HCT116 (cell line): ENCODE measurements at regions not wholly inside any gene's neighbourhood (a gene's known extent, or its start where the extent isn't known, plus 50 kb on each side); places are given as distances from the start of the nearest gene placed in this dataset.
"Not testable (repeated sequence)": the region's sequence is repeated elsewhere in the genome, so short reads cannot be mapped to it uniquely, and the experiment has no call there.

Experiments used
- ATAC-seq: fragments of 200-7000 bp; cut with Tn5 transposase; 2 replicates; pipeline ENCODE4 v1.9.1; 2020; ENCODE audit warnings: mild to moderate bottlenecking, moderate library complexity
- BruUV-seq: library from RNA; stranded (reverse); fragments of 400-500 nt; replicated peaks from 2 replicates; lab custom pipeline; 2021; lab: Mats Ljungman, UMichigan
- CTCF ChIA-PET: fragments of 300-600 bp; sonication (Branson Sonifier 250); formaldehyde crosslinking; loops from one replicate; lab custom pipeline; 2021; ENCODE audit warnings: antibody characterized with exemption; lab: Charles Lee
- POLR2A ChIA-PET: fragments of 300-600, 350-600 bp; sonication (Branson Sonifier 250); formaldehyde crosslinking; loops from one replicate; lab custom pipeline; 2021; ENCODE audit warnings: antibody characterized with exemption; lab: Charles Lee
- RAD21 ChIA-PET, 2 experiments: fragments of 300-600 bp; sonication (Branson Sonifier 250); formaldehyde crosslinking; loops; one replicate each; lab custom pipeline; 2023; ENCODE audit warnings: low total read pairs in 2 of 2; ENCODE audit not compliant: uncharacterized antibody in 2 of 2, unreplicated experiment in 2 of 2, low non-redundant PET in 1 of 2; lab: Charles Lee
- DNase-seq: peaks from one replicate; pipeline ENCODE4 v3.0.0-alpha.2; 2010; ENCODE audit warnings: low read depth, low spot score
- H2AFZ ChIP-seq: fragments of 200-600 bp; shearing (Covaris generic), sonication (generic); 2 replicates; pipeline ENCODE4 v1.6.1; 2017; ENCODE audit warnings: low read depth, mixed run types, mixed read lengths, antibody characterized with exemption, low read length; ENCODE audit not compliant: poor library complexity, severe bottlenecking
- H3K27ac ChIP-seq: 2 replicates; pipeline ENCODE4 v1.5.1; 2012; ENCODE audit warnings: low read depth, low read length
- H3K27me3 ChIP-seq: fragments of 200-600 bp; sonication (generic); 2 replicates; pipeline ENCODE4 v1.6.1; 2016; ENCODE audit warnings: mixed run types, low read length, mixed read lengths; ENCODE audit not compliant: insufficient read depth
- H3K36me3 ChIP-seq, 2 experiments: fragments of 200-500 bp in 1 of 2; fragments of 200-600 bp in 1 of 2; sonication (Bioruptor generic) in 1 of 2; sonication (generic) in 1 of 2; 2 replicates each; pipeline versions ENCODE4 v1.5.1 to v1.6.1; 2014 to 2016; ENCODE audit warnings: low read length in 2 of 2, inconsistent platforms in 1 of 2, mixed read lengths in 1 of 2, mixed run types in 1 of 2; ENCODE audit not compliant: insufficient read depth in 2 of 2, control insufficient read depth in 1 of 2
- H3K4me1 ChIP-seq, 2 experiments: fragments of 200-600 bp in 1 of 2; sonication (generic) in 1 of 2; 2 replicates each; pipeline versions ENCODE4 v1.5.1 to v1.6.1; 2012 to 2017; ENCODE audit warnings: low read length in 2 of 2, inconsistent platforms in 1 of 2, mild to moderate bottlenecking in 1 of 2, mixed read lengths in 1 of 2, mixed run types in 1 of 2, moderate library complexity in 1 of 2; ENCODE audit not compliant: insufficient read depth in 2 of 2, control insufficient read depth in 1 of 2
- H3K4me2 ChIP-seq: fragments of 200-600 bp; sonication (generic); 2 replicates; pipeline ENCODE4 v1.6.1; 2017; ENCODE audit warnings: mixed run types, low read length, mixed read lengths
- H3K4me3 ChIP-seq, 2 experiments: fragments of 200-600 bp in 1 of 2; sonication (generic) in 1 of 2; replicated peaks in 1 of 2; 2 replicates each; pipeline ENCODE4 v1.5.1; 2011 to 2016; ENCODE audit warnings: low read length in 2 of 2, control low read depth in 1 of 2, low read depth in 1 of 2, mild to moderate bottlenecking in 1 of 2, mixed read lengths in 1 of 2, mixed run types in 1 of 2
- H3K79me2 ChIP-seq: fragments of 200-600 bp; sonication (generic); 2 replicates; pipeline ENCODE4 v1.6.1; 2017; ENCODE audit warnings: mild to moderate bottlenecking, mixed run types, low read length, moderate library complexity, mixed read lengths; ENCODE audit not compliant: insufficient read depth
- H3K9ac ChIP-seq: fragments of 200-600 bp; sonication (generic); 2 replicates; pipeline ENCODE4 v1.6.1; 2016; ENCODE audit warnings: low read length, mixed read lengths
- H3K9me2 ChIP-seq: fragments of 200-600 bp; sonication (generic), shearing (Covaris generic); 2 replicates; pipeline ENCODE4 v1.6.1; 2017; ENCODE audit warnings: mixed run types, mild to moderate bottlenecking, moderate library complexity; ENCODE audit not compliant: insufficient read depth
- H3K9me3 ChIP-seq, 2 experiments: fragments of 200-500 bp in 1 of 2; fragments of 200-600 bp in 1 of 2; sonication (Bioruptor generic) in 1 of 2; sonication (generic) in 1 of 2; 2 replicates each; pipeline ENCODE4 v1.6.1; 2014 to 2017; ENCODE audit warnings: low read length in 2 of 2, mixed read lengths in 2 of 2, inconsistent platforms in 1 of 2, low read depth in 1 of 2, mild to moderate bottlenecking in 1 of 2, mixed run types in 1 of 2, moderate library complexity in 1 of 2; ENCODE audit not compliant: control insufficient read depth in 1 of 2, insufficient read depth in 1 of 2
- H4K20me1 ChIP-seq: fragments of 200-600 bp; sonication (generic), shearing (Covaris generic); 2 replicates; pipeline ENCODE4 v1.6.1; 2017; ENCODE audit warnings: mixed run types, mild to moderate bottlenecking, moderate library complexity; ENCODE audit not compliant: insufficient read depth
- intact Hi-C: fragments of 100-400 bp; cut with micrococcal nuclease; formaldehyde crosslinking; loops from 2 replicates; pipeline ENCODE4 v1.10.0; 2022

- H3K27me3 ChIP-seq, H3K9ac ChIP-seq, ATAC-seq, H3K4me3 ChIP-seq, H3K9me2 ChIP-seq, H4K20me1 ChIP-seq, H3K9me3 ChIP-seq, POLR2A ChIA-PET, H3K27ac ChIP-seq, H3K4me1 ChIP-seq, DNase-seq, H3K79me2 ChIP-seq, H3K4me2 ChIP-seq, RAD21 ChIA-PET, intact Hi-C loops, CTCF ChIA-PET, H3K36me3 ChIP-seq, H2AFZ ChIP-seq, BruUV-seq: not testable (repeated sequence)
These were observed 85.1 kb upstream of the FBXO28 start for GRCh38 chr1:224028802-224029201.

- CTCF ChIA-PET, H3K27ac ChIP-seq, H3K27me3 ChIP-seq, H3K4me1 ChIP-seq, H3K9ac ChIP-seq, DNase-seq, H3K4me3 ChIP-seq, H2AFZ ChIP-seq, BruUV-seq, H3K79me2 ChIP-seq, H3K9me3 ChIP-seq, intact Hi-C loops, H3K36me3 ChIP-seq, H4K20me1 ChIP-seq, H3K4me2 ChIP-seq, H3K9me2 ChIP-seq, ATAC-seq, RAD21 ChIA-PET, POLR2A ChIA-PET: not testable (repeated sequence)
These were observed 90.8 kb upstream of the FBXO28 start for GRCh38 chr1:224023122-224023521.

GRCh38 chr1:224022249-224022970, 91.5 kb upstream of the FBXO28 start:
- intact Hi-C loops, H3K9ac ChIP-seq, BruUV-seq, H3K4me3 ChIP-seq, H4K20me1 ChIP-seq, POLR2A ChIA-PET, DNase-seq, H3K4me1 ChIP-seq, RAD21 ChIA-PET, ATAC-seq, H3K4me2 ChIP-seq, CTCF ChIA-PET, H3K36me3 ChIP-seq, H2AFZ ChIP-seq, H3K27me3 ChIP-seq, H3K9me2 ChIP-seq, H3K27ac ChIP-seq, H3K79me2 ChIP-seq, H3K9me3 ChIP-seq: not testable (repeated sequence)

DNA sequence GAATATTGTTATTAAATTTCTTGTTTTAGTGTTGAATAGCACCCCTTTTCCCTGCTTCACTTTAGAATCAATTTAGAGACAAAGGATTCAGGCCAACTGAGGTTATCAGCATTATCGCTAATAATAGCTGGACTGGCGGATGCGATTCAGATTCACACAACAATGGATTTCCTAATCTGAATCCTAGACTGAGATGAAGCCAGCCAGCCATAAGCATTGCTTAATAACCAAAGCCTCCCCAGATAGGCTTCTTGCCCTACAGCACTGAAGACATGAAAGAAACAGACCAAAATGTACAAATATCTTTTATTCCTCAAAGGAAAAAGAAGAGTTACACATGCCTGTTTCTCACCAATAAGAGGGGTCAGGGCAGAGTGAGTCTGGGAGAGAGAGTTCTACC, 94.0 kb upstream of the FBXO28 start:
- RAD21 ChIA-PET, DNase-seq, BruUV-seq: not testable (repeated sequence)

More for the DNA sequence above, 94.0 kb upstream of the FBXO28 start:
- H2AFZ ChIP-seq, H3K79me2 ChIP-seq, intact Hi-C loops, ATAC-seq, H3K9me3 ChIP-seq, POLR2A ChIA-PET, H3K4me3 ChIP-seq, H3K9me2 ChIP-seq, CTCF ChIA-PET, H4K20me1 ChIP-seq, H3K4me2 ChIP-seq, H3K27me3 ChIP-seq, H3K4me1 ChIP-seq, H3K9ac ChIP-seq, H3K27ac ChIP-seq, H3K36me3 ChIP-seq: not testable (repeated sequence)
